Suppressor macrophage treated with lipopolysaccharide for 4 hours (primary cell): ENCODE measurements at regions not wholly inside any gene's neighbourhood (a gene's known extent, or its start where the extent isn't known, plus 50 kb on each side); places are given as distances from the start of the nearest gene placed in this dataset.

Source experiments
- DNase-seq: peaks from one replicate; pipeline ENCODE4 v3.0.0-alpha.2; 2020

DNA sequence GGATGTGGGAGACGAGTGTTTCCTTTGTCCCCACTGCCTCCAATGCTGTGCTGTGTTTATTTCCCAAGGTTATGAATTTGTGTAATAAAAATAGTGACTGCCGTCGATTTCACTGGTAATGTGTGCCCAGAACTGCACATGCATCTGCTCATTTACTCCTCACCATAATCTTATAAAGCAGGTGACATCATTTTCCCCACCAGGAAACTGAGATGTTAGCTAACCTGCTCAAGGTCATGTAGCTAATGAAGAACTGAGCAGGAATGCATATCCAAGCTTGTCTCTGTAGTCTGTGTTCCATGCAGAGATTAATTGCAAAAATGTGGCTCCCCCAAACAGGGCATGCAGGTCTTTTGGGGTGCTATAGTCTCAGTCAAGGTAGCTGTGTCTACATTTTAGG is 224.4 kb downstream of the TENT4A start:
- DNase-seq: no peak

DNA sequence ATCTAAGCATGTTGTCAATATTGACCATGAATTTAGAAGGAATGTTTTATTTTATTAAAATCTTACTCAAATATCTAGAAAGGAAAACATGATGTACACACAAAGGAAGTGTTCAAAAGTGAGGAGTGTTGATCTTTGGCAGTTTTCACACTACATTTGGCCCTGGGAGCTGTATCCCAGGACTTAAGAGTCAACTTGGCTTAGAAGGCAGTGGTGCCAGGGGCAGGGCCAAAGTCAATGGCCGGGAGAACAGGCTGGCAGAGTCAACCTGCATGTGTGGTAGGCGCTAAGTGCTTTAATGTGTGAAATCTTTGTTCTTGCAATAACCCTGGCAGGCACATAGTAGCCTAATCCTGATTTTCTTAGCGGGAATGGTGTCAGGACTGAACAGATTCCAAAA is 228.4 kb downstream of the TENT4A start:
- no peak for DNase-seq

DNA sequence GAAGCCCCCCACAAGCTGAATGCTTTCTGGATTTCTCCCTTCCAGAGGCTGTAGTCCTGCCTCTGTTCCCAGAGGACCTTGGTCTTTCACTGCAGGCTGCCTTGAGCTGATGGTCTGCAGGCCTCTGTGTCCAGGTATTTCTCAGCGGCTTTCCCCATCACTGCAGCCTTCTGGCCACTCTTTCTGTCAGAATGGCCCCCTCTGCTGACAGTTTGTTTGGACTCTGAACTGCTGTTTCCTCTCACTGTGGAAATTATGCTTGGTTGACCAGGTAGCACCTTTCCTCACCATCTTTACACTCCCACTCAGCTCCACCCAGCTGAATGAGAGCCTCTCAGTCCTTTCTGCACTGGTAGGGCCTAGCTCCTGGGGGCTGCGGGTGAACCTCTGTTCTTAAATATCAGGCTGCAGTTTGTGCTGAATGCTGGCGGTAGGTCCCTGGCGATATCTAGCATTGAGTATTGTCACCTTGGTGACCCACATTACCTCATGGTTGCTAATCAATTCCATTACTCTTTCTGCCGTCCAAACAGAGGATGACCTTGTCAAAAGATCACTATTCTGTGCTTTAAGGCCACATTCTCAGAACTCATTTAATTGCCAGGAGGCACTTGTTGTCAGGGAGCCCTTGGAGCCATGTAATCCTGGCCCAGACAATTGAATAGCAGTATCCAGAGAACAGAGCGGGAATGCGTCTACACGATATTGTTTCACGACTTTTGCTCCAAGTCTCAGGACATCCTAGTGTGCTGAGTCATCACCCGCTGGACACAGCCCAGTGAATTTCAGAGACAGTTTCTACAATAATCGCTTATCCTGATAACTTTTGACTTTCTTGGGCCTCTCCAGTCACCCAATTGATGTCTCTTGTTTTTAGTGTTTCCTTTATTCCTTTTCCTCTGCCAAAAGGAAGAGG is 230.2 kb downstream of the TENT4A start:
- DNase-seq: no peak

DNA sequence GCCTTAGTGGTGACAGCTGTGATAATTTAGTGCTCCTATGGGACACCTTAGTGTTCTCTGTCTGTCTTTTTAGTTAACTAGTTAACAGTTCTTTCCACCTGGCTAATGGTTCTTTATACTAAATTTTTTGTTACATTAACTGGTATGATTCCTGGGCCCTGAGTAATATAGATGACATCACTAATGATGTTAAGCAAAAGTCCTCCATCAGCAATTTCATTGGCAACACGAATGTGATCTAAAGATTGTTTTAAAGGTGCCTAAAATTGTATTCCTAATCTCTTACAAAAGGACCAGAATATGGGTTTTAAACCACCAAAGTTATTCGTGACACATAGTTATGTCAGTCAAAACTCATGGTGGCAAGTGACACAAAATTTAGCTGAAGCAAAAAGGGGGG is 235.3 kb downstream of the TENT4A start:
- no peak for DNase-seq

DNA sequence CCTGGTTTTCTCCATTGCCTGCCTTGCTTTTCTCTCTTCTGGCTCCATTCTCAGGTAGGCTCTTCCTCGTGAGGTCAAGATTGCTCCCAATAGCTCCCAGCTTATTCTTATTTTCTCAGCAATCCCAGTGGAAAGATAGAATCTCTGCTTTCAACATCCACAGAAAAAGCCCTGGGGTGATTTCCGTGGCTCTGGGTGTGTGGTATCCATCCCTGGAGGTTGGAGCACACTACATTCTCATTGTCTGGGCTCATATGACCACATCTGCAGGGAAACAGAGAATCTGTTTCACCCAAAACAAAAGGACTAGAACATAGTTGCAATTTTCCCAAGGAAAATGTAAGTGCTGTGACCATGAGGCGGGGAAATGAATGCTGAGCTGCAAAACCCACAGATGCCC is 236.0 kb downstream of the TENT4A start:
- no peak for DNase-seq

DNA sequence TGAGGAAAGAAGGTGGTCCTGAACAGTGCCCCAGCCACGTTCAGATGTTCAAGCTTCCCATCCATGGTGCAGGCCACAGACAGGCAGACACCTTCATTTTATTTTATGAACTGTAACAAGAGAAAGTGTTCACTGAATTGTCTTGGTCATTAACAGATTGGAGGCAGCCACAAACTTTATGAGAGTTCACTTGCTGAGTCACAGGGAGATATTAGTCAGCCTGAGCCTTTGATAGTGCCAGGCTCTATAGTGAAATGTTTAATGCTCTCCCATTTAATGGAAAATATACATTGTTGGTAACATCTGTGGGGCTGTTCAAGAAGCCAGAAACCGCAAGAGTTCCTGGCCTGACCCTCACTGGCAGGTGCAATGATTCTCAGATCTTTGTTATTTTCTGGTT is 237.0 kb downstream of the TENT4A start:
- DNase-seq: no peak

DNA sequence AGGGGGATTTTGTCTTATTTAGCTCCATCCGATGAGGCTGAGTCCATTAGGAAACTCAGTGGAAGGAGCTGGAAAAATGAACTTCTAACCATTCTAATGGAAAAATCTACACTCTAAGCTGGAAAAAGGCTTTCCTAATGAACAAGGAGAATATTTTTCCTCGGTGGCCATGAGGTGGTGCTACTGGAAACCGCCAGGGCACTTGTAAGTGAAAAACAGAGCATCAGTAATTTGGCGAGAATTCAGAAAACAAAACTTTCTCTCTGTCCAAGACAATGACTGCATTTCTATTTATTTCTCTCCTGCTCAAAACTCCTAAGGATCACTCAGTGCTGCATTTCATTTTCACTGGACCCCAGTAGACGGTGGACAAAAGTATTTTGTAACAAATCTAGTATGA is 237.6 kb downstream of the TENT4A start:
- DNase-seq: no peak

DNA sequence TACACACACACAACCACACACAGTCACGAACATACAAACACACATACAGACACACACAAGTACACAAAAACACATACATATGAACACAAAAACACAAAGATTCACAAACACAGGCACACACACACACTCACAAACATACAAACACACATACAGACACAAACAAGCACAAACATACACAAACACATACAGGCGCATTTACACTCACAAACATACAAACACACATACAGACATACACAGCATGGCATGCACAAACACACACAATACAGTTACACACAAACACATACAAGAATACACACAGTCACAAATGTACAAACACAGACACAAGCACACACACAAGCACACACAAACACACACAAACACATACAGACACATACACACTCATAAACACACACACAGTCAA is 247.9 kb downstream of the TENT4A start:
- DNase-seq: no peak

DNA sequence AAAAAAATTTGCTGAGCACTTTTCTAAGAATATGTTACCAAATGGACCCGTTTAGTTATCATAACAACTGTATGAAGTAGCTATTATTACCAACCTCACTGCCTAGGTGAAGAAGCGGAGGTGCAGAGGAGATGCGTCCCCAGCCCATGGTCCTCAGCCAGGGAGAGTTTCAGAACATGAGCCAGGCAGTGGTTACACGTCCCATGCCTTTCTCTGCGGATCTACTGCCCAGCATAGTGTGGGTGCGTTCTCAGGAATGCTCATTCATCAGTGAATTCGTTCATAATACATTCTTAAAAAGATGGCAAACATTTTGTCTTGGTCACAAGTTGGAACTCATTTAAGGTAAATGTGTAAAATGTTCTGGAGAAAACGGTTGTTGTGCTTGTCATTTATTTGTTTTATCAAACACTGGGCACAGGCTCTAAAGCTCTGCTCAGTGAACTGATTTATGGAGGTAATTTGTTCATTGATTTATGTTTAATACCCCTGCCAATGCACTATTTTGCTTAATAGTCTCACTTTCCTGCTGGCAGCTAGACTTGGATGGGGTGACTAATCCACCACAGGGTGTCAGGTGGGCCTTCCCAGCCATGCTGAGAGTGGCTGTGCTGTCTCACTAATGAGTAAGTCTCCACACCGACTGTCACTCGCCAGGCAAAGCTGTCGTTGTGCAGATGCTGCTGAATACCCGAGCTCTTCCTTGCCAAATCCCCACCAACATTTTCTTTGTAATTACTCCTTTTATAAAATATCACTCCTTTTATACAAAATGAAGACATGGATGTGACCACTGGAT is 248.8 kb downstream of the TENT4A start:
- no peak for DNase-seq

DNA sequence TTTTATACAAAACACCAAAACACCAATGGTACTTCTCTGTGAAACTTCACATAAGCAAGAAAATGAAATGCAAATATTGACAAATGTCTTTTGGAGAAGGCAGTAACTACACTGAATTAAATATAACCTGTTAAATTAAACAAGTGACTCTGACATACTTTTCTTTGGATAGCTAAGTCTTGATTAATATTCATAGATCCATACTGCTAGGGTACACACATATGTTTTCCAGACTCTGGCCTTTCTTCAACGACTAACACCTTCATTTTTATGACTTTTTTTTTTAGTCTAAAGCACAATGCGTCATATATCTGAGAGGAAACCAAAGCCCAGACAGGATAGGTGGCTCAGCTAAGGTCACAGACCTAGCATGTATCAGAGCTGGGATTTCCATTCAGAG is 263.7 kb downstream of the TENT4A start:
- DNase-seq: no peak

DNA sequence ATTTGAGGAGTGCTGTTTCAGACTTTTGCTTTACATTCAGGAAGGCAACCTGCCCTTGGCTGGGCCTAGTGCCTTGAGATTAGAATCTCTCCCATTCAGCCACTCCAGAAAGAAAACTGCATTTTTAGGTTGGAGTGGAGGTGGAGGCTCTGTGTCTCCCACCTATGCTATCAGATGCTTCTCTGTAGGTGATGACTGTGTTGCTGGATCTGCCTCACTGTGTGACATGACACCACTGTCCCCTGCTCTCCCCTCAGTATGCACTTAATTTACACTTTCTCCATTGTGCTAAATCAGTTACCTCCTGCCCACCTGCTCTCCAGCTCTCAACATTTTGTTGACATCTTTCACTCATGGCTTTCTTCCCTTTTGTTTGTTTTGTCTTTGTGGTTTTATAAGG is 265.8 kb downstream of the TENT4A start:
- no peak for DNase-seq

DNA sequence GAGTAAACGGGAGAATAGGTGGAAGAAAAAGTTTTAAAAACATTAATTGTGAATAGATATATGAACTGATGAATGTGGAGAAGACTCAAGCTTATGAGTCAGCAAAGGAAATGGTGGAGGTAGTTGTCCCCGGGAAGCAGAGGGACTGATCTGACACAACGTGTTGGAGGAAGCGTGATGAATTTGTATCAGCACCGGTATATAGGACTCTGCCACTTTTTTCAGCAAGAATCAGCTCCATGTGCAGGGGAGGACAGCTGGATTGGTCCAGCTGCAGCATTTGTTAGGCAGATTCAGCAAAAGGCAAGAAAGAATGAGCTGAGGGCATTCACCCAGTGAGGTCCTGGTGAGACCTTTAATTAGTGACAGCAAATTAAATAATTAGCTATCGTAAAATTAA is 276.0 kb downstream of the TENT4A start:
- no peak for DNase-seq

DNA sequence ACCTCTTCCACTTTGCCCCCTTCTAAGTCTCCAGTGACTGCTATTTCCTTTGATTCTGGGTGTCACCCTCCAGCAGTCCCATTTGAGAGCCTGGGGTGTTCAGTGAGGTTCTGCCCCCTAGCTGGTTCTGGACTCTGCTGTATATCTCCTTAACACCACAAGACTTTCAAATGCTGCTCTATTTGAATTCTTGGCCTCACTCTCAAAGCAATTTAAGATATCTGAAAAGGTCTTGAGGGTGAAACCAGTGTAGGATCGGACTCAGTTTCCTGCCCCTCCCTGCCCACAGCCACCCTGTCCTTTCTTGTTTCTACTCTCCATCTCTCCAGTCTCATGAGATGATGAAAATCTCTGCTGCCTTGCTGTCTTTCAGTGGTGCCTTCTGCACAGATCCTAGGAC is 280.9 kb downstream of the TENT4A start:
- no peak for DNase-seq

DNA sequence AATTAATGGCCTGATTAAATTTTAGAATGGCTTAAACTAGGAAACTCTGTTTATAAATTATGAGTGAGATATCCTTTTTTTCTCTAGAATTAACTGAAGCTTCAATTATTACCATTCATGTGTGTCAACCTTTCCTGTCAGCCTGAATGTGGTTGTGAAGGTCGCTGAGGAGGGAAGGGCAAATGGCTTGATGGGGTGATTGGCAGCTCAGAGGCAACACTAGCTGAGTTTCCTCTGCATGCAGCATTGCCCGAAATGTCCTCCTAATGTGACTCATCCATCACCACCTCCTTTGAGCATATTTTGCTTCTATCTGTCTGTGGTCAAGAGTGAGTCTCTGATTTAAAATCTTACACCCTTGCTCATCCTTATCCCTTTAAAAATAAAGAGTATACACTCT is 281.9 kb downstream of the TENT4A start:
- DNase-seq: no peak

DNA sequence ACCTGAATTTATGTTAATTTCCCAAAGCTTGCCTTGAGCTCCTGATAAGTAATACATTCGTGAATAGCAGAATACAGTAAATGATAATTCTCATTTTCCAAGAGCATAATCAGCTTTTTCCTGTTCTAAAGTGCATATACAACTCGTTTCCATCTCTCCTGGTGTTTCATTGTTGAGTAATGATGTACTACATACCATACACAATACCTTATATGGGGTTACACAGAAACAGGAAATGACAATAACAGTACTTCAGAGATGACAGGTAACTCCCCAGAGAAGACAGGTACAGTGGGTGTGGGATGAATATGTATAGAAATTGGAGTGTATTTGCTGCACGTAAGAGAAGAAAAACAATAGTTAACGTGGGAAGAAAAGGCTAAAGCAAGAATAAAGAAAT is 287.1 kb downstream of the TENT4A start:
- DNase-seq: no peak

DNA sequence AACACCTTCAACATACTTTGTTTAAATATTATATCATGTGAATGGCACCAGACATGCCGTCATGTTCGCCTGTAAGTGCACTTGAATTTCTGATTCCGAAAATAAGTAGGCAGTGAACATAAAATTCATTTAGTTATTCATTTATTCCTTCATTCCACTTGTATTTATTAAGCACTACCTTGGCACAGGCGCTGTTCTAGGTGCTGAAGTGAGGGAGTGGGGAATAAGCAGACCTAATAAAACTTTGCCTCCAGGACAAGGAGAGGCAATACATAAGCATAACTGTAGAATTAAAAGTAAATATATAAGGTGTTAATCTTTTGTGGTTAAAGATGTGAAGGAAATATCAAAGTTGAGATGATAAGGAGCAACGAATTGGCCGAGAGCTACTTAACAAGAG is 297.4 kb downstream of the TENT4A start:
- no peak for DNase-seq

DNA sequence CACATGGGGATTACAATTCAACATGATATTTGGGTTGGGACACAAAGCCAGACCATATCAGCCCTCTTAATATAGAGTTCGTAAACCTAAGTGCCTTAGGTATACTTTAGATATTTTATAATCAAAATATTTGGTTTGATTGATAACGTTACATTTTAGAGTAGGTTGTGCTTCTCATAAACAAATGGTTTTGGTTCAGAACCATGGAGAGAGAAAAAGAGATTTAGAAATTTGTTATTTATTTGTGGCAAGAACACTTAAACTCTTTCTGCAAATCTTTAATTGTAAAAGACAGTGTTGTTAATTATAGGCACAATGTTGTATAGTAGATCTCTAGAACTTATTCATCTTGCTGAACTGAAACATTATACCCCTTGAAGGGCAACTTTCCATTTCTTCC is 298.8 kb downstream of the TENT4A start:
- DNase-seq: no peak

DNA sequence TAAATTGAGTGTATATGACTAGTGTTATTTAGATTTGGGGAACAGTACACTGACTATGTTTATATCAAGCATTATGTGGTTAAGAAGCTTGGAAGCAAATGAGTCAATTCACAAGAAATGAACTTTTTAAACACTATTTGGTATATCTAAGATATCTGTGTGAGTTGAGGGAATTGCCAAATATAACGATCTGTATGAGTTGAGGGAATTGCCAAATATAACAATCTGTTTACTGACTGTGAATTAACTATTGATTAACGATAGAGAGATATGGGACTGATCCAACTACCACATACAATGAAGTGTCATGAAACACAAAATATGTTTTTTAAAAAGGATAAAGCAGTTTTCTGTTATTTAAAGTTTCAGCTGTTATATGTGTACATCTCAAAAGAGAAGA is 301.4 kb downstream of the TENT4A start:
- DNase-seq: no peak

DNA sequence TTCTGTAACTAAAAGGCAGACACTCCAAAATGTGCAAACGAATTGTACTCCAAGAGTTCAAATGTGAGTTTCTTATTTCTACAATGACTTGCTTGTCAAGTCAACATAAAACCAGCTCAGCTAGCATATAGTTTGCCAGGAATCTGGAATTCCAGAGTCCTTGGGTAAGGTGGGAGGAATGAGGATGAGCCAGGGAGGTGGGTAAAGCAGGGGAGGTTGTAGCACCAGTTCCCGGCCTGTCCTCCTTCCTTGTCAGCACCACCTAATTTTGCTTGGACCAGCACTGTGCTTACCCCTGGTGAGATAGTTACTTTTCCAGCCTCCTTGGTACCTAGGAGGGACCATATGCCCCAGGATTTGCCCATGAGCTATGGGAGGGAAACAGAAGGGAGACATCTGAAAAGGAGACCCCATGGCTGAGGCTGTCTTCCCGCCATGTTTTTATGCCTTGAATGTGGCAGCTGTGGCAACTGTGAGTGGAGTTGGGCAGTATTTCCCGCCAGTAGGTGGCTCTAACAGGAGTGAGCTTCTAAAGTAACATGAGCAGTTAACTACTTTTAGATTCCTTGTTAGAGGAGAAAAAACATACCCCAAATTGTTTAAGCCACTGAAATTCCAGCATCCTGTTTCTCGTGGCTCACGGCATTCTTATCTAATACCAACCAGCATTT is 302.5 kb downstream of the TENT4A start:
- DNase-seq: no peak

DNA sequence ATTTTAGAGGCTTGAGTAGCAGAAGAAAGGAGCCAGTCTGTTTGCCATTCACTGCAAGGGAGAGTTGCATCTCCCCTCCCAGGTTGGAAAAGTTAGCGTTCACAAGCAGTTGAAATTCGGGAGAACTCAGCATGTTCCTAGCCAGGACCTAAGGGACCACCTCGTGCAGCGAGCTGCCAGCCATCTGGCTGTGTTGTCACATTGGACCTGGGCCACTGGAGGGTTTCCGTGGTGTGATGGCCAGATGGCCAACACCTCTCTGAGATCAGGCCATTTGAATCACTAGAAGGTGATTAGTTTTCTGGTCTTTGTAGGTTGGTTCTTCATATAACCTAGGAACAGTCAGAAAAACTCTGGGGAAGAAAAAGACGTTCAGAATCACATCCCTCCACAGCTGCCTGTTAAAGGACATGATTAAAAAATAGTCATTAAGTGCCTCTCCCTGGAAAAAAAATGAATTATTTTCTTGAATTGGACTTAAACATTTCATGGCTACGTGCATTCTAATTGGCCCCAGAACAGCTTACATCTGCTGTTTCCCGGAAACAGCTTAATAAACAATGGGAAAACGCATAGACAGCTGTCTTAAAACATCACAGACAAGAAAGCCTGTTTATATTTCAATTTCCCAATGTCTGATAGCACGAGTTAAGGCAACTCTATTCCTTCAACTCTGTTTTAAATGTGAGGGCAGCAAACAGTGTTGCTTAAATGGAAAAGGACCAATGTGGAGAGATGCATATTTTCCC is 303.9 kb downstream of the TENT4A start:
- no peak for DNase-seq

DNA sequence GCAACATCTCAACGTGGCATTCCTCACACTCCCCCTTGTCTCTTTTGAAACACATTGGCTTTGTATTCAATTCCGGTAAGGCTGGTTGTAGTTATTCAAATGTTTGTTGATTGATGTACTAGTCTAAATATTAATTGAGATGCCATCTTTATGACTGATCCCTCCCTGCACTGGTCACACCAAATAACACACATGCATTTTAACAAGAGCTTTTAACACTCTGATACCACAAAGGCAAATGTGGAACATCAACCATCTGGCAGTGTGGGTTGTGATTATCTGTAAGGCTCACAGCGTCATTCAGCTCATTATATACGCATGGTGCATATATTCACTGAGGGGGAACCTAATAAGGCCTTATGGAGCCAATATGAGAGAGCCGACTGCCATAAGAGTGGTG is 305.0 kb downstream of the TENT4A start:
- no peak for DNase-seq

DNA sequence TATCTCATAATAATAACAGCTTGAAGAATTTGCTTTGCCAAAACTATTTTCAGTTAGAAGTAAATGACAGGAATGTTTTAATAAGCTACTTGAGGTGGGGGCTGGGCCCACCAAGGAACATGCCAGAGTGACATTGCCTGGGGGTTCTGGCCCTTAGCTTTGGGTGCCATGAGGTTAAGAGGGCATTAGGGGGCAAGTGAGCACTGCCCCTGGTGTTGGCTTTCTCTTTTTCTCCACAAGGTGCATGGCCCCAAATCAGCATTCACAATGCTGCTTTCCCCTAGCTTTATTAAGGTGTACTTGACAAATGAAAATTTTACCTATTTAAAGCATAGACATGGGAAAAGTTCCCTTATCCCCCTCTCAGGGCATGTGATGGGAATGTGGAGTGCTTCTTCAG is 305.4 kb downstream of the TENT4A start:
- DNase-seq: no peak
